ENCODE measurements at regions not wholly inside any gene's neighbourhood (a gene's known extent, or its start where the extent isn't known, plus 50 kb on each side); places are given as distances from the start of the nearest gene placed in this dataset.

GRCh38 chr4:188197566-188197965 lies 58.3 kb downstream of the TRIML1 start:
- DNase-seq: no peak

- DNase-seq: no peak
Observed at GRCh38 chr4:188198982-188199792, 59.9 kb downstream of the TRIML1 start.

- DNase-seq: no peak
Observed at GRCh38 chr4:188201851-188202250, 62.6 kb downstream of the TRIML1 start.

- no peak for DNase-seq
Observed at GRCh38 chr4:188206783-188207182, 67.5 kb downstream of the TRIML1 start.

GRCh38 chr4:188214861-188215260 lies 75.6 kb downstream of the TRIML1 start:
- no peak for DNase-seq

GRCh38 chr4:188218392-188218791 lies 79.2 kb downstream of the TRIML1 start:
- DNase-seq: no peak

- DNase-seq: no peak
Observed at GRCh38 chr4:188220006-188220405, 80.8 kb downstream of the TRIML1 start.

GRCh38 chr4:188221090-188221489 lies 81.8 kb downstream of the TRIML1 start:
- DNase-seq: no peak

GRCh38 chr4:188228279-188228678 lies 89.0 kb downstream of the TRIML1 start:
- DNase-seq: no peak

- DNase-seq: no peak
Observed at GRCh38 chr4:188232428-188232827, 93.2 kb downstream of the TRIML1 start.

- DNase-seq: no peak
Observed at GRCh38 chr4:188242041-188242440, 102.8 kb downstream of the TRIML1 start.

GRCh38 chr4:188245651-188246050 lies 106.4 kb downstream of the TRIML1 start:
- DNase-seq: no peak

GRCh38 chr4:188246488-188246887 lies 107.2 kb downstream of the TRIML1 start:
- no peak for DNase-seq

GRCh38 chr4:188254211-188254610 lies 115.0 kb downstream of the TRIML1 start:
- DNase-seq: no peak

- no peak for DNase-seq
Observed at GRCh38 chr4:188262464-188262863, 123.2 kb downstream of the TRIML1 start.

GRCh38 chr4:188263321-188263720 lies 124.1 kb downstream of the TRIML1 start:
- no peak for DNase-seq

GRCh38 chr4:188266386-188266785 lies 127.1 kb downstream of the TRIML1 start:
- no peak for DNase-seq

GRCh38 chr4:188268131-188268908 lies 129.1 kb downstream of the TRIML1 start:
- no peak for DNase-seq

GRCh38 chr4:188270273-188271069 lies 131.2 kb downstream of the TRIML1 start:
- DNase-seq: no peak

- DNase-seq: no peak
Observed at GRCh38 chr4:188275686-188276085, 136.4 kb downstream of the TRIML1 start.

GRCh38 chr4:188279184-188279583 lies 139.9 kb downstream of the TRIML1 start:
- DNase-seq: no peak

GRCh38 chr4:188282471-188283232 lies 143.4 kb downstream of the TRIML1 start:
- DNase-seq: no peak

Data from NCI-H510A treated with DMSO at 0.1 percent for 48 hours (cell line).